HG02763 (cell line): ENCODE measurements at regions not wholly inside any gene's neighbourhood (a gene's known extent, or its start where the extent isn't known, plus 50 kb on each side); places are given as distances from the start of the nearest gene placed in this dataset.
"Not testable (repeated sequence)": the region's sequence is repeated elsewhere in the genome, so short reads cannot be mapped to it uniquely, and the experiment has no call there.

Experiments
- ATAC-seq: cut with Tn5 transposase; IDR thresholded peaks from one replicate; pipeline ENCODE4 v1.9.1; 2021; ENCODE audit warnings: mild to moderate bottlenecking, moderate library complexity; ENCODE audit not compliant: unreplicated experiment

- ATAC-seq: no peak
These were observed 226.4 kb upstream of the ZNF217 start for GRCh38 chr20:53819973-53820451.

- ATAC-seq: no peak
These were observed 225.0 kb upstream of the ZNF217 start for GRCh38 chr20:53818457-53819177.

- ATAC-seq: not testable (repeated sequence)
These were observed 223.9 kb upstream of the ZNF217 start for GRCh38 chr20:53817513-53817912.

- ATAC-seq: no peak
These were observed 223.3 kb upstream of the ZNF217 start for GRCh38 chr20:53816872-53817398.

GRCh38 chr20:53815509-53815908 is 221.9 kb upstream of the ZNF217 start:
- ATAC-seq: no peak

- ATAC-seq: no peak
These were observed 220.4 kb upstream of the ZNF217 start for GRCh38 chr20:53814060-53814459.

- no peak for ATAC-seq
These were observed 220.0 kb upstream of the ZNF217 start for GRCh38 chr20:53813636-53814035.

- no peak for ATAC-seq
These were observed 217.9 kb upstream of the ZNF217 start for GRCh38 chr20:53811577-53811976.

- ATAC-seq: no peak
These were observed 217.2 kb upstream of the ZNF217 start for GRCh38 chr20:53810661-53811355.

GRCh38 chr20:53809728-53810365 is 216.2 kb upstream of the ZNF217 start:
- ATAC-seq: no peak

- ATAC-seq: no peak
These were observed 215.6 kb upstream of the ZNF217 start for GRCh38 chr20:53809217-53809616.

- ATAC-seq: no peak
These were observed 215.1 kb upstream of the ZNF217 start for GRCh38 chr20:53808733-53809132.

- ATAC-seq: not testable (repeated sequence)
These were observed 214.7 kb upstream of the ZNF217 start for GRCh38 chr20:53808302-53808701.

GRCh38 chr20:53806683-53807401 is 213.2 kb upstream of the ZNF217 start:
- ATAC-seq: no peak

- ATAC-seq: no peak
These were observed 212.3 kb upstream of the ZNF217 start for GRCh38 chr20:53805895-53806384.

GRCh38 chr20:53804920-53805894 is 211.6 kb upstream of the ZNF217 start:
- no peak for ATAC-seq

GRCh38 chr20:53804308-53804707 is 210.7 kb upstream of the ZNF217 start:
- not testable (repeated sequence) for ATAC-seq

- ATAC-seq: no peak
These were observed 210.0 kb upstream of the ZNF217 start for GRCh38 chr20:53803492-53804155.
